ENCODE measurements at regions not wholly inside any gene's neighbourhood (a gene's known extent, or its start where the extent isn't known, plus 50 kb on each side); places are given as distances from the start of the nearest gene placed in this dataset.
"Not testable (repeated sequence)": the region's sequence is repeated elsewhere in the genome, so short reads cannot be mapped to it uniquely, and the experiment has no call there.

- TF ChIP-seq CTCF (IDR thresholded peaks at IDR 0.05; ENCODE audit: insufficient read depth, low read depth, low read length): no peak
- no peak for DNase-seq (ENCODE audit: low read depth)
- no peak overlapping the region for H3K4me3 ChIP-seq (ENCODE audit: low read depth, low read length)
Observed at GRCh38 chr16:65377195-65377594, 255.3 kb upstream of the CDH11 start.

GRCh38 chr16:65376601-65377000 lies 254.7 kb upstream of the CDH11 start:
- TF ChIP-seq CTCF (IDR thresholded peaks at IDR 0.05; ENCODE audit: insufficient read depth, low read depth, low read length): no peak
- no peak for DNase-seq (ENCODE audit: low read depth)
- no peak overlapping the region for H3K4me3 ChIP-seq (ENCODE audit: low read depth, low read length)

- no peak overlapping the region for H3K4me3 ChIP-seq (ENCODE audit: low read depth, low read length)
- DNase-seq (ENCODE audit: low read depth): no peak
- no peak for TF ChIP-seq CTCF (IDR thresholded peaks at IDR 0.05; ENCODE audit: insufficient read depth, low read depth, low read length)
Observed at GRCh38 chr16:65375651-65376050, 253.8 kb upstream of the CDH11 start.

- no peak overlapping the region for H3K4me3 ChIP-seq (ENCODE audit: low read depth, low read length)
- no peak for TF ChIP-seq CTCF (IDR thresholded peaks at IDR 0.05; ENCODE audit: insufficient read depth, low read depth, low read length)
- no peak for DNase-seq (ENCODE audit: low read depth)
Observed at GRCh38 chr16:65373097-65373496, 251.2 kb upstream of the CDH11 start.

- DNase-seq (ENCODE audit: low read depth): no peak
- no peak for TF ChIP-seq CTCF (IDR thresholded peaks at IDR 0.05; ENCODE audit: insufficient read depth, low read depth, low read length)
- H3K4me3 ChIP-seq (ENCODE audit: low read depth, low read length): no peak overlapping the region
Observed at GRCh38 chr16:65372171-65372570, 250.3 kb upstream of the CDH11 start.

- DNase-seq (ENCODE audit: low read depth): no peak
- H3K4me3 ChIP-seq (ENCODE audit: low read depth, low read length): no peak overlapping the region
- no peak for TF ChIP-seq CTCF (IDR thresholded peaks at IDR 0.05; ENCODE audit: insufficient read depth, low read depth, low read length)
Observed at GRCh38 chr16:65365732-65366715, 244.2 kb upstream of the CDH11 start.

- DNase-seq (ENCODE audit: low read depth); H3K4me3 ChIP-seq (ENCODE audit: low read depth, low read length): not testable (repeated sequence)
Observed at GRCh38 chr16:65356721-65357120, 234.9 kb upstream of the CDH11 start.

Measured in fibroblast of villous mesenchyme (primary cell).